Prostate gland (tissue), 2 donors: ENCODE measurements at regions not wholly inside any gene's neighbourhood (a gene's known extent, or its start where the extent isn't known, plus 50 kb on each side); places are given as distances from the start of the nearest gene placed in this dataset.

Experiments used
- POLR2AphosphoS5 ChIP-seq: sonication (generic); formaldehyde crosslinking; IDR thresholded peaks from one replicate; pipeline ENCODE4 v1.6.1; 2017; ENCODE audit warnings: antibody characterized with exemption
- TF ChIP-seq, protein P1 (sequence below), 4 experiments: fragments of 200-600 bp in 2 of 4; fragments of 450-650 bp in 2 of 4; sonication (generic) in 2 of 4; IDR thresholded peaks; 1 replicate in 3 of 4; 2 replicates in 1 of 4; pipeline ENCODE4 v1.5.1; 2016 to 2019; ENCODE audit warnings: antibody characterized with exemption in 4 of 4, mild to moderate bottlenecking in 2 of 4, moderate library complexity in 2 of 4

DNA sequence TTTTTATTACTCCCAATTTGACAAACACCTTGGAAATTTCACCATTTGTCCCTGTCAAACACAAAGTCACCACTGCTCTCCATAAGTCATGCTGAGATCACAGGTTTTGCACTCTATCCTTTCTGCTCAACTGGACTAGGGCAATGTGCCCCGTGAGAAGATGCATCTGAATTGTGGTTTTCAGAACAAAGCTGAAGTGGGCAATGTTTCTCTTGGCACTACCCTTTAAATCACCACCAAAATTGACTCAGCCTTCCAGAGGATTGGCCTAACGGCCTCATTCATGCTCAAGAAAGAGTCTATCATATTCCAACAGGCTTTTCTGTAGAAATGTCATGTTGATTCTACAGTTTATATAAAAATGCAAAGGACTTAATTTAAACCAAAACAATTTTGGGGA, 81.0 kb upstream of the TRIO start:
- no peak for TF ChIP-seq POLR2AphosphoS5
- TF ChIP-seq, protein P1, sequence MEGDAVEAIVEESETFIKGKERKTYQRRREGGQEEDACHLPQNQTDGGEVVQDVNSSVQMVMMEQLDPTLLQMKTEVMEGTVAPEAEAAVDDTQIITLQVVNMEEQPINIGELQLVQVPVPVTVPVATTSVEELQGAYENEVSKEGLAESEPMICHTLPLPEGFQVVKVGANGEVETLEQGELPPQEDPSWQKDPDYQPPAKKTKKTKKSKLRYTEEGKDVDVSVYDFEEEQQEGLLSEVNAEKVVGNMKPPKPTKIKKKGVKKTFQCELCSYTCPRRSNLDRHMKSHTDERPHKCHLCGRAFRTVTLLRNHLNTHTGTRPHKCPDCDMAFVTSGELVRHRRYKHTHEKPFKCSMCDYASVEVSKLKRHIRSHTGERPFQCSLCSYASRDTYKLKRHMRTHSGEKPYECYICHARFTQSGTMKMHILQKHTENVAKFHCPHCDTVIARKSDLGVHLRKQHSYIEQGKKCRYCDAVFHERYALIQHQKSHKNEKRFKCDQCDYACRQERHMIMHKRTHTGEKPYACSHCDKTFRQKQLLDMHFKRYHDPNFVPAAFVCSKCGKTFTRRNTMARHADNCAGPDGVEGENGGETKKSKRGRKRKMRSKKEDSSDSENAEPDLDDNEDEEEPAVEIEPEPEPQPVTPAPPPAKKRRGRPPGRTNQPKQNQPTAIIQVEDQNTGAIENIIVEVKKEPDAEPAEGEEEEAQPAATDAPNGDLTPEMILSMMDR (IDR thresholded peaks at IDR 0.05), result no peak
